ENCODE measurements at regions not wholly inside any gene's neighbourhood (a gene's known extent, or its start where the extent isn't known, plus 50 kb on each side); places are given as distances from the start of the nearest gene placed in this dataset.

- no peak for DNase-seq (ENCODE audit: low read depth)
Observed at GRCh38 chr11:79957702-79958101, 516.9 kb upstream of the TENM4 start.

DNA sequence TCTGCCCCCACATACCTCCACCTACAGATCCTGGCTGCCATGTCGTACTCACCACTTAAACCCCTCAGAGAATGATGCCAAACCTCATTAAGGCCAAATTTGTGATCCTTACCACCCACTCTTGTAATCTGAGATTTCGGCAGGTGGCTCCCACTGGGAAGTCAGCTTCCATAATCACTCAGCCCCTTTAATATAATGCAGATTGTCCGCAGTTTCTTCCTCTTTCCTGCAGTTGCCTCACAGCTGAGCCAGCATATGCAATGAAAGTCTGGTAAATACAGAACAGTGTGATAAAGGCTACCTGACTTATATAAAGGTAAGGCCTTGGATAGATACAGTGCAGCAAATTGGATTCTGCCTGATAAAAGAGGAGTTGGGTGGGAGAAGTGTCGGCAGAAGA lies 515.2 kb upstream of the TENM4 start:
- no peak for DNase-seq (ENCODE audit: low read depth)

- no peak for DNase-seq (ENCODE audit: low read depth)
Observed at GRCh38 chr11:79953629-79954028, 512.8 kb upstream of the TENM4 start.

DNA sequence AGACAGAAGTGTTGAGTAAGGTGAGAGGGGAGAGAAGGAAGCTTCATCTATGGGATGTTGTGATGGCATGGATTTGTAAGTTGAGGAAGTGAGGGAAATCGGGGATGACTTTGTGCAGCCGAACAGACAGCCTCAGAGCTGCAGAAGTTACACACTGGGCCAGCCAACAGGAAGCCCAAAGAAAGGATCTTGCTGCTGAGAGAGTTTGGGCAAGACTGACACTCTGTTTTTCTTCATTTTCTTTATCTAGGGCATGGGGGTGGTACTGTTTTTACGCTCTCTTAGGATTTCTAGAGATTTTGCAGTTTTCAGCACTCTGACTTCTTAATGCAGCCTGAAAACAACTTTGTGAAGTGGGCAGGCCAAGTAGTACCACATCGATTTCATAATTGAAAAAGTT lies 509.9 kb upstream of the TENM4 start:
- DNase-seq (ENCODE audit: low read depth): no peak

DNA sequence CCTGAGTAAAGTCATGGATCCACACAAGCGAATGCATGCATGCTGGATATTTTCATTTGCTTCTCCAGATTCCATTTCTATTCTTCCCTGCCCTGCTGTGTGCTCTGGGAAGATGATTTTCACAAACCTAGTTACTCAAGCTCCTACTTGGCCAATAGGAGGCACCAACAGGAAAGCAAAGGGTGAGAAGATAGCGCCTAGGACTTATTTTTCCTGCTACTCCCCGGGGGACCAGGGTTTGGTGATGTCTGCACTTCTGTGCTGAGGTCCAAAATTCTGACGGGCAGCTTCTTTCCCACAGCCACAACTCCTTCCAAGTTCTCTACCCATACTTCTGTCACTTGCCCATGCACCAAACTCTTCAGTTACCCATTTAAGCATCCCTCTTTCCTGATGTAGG lies 509.3 kb upstream of the TENM4 start:
- no peak for DNase-seq (ENCODE audit: low read depth)

- DNase-seq (ENCODE audit: low read depth): no peak
Observed at GRCh38 chr11:79949574-79949973, 508.7 kb upstream of the TENM4 start.

GRCh38 chr11:79942646-79943045 lies 501.8 kb upstream of the TENM4 start:
- DNase-seq (ENCODE audit: low read depth): no peak

DNA sequence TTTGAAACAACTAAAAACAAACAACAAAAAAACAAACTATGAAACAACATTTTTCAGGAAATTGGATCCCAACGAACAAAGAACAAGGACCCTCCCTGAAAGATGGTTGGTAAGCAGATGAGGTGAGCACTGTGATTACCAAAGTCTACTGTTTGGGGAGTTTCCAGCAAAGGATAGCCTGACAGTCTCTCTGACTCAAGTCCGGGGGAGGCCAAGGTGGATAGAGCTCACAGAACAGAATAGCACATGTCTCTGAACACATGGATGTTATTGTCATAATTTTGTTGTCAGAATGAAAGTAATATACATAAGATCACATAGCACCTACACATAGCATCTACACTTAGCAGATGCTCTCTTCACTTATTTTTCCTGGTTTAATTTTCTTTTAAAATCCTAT lies 501.3 kb upstream of the TENM4 start:
- no peak for DNase-seq (ENCODE audit: low read depth)

GRCh38 chr11:79940974-79941735 lies 500.3 kb upstream of the TENM4 start:
- DNase-seq (ENCODE audit: low read depth): no peak

DNA sequence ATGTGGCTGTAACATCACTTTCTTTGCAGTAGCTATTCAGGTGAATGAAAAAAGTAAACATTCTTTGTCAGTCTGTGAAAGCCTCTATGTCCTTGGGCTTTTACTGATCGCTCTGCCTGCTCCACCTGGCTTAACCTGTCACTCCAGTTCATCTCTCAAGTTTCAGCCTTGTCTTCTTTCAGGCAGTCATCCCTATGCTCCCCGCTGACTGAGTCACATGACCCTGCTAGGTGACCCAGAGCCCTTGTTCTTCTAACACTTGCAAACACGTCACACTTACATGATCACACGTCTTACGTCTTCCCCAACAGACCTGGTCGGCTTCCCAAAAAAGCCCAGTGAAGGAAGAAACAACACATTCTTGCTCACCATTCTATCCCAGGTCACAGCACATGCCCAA lies 499.3 kb upstream of the TENM4 start:
- no peak for DNase-seq (ENCODE audit: low read depth)

DNA sequence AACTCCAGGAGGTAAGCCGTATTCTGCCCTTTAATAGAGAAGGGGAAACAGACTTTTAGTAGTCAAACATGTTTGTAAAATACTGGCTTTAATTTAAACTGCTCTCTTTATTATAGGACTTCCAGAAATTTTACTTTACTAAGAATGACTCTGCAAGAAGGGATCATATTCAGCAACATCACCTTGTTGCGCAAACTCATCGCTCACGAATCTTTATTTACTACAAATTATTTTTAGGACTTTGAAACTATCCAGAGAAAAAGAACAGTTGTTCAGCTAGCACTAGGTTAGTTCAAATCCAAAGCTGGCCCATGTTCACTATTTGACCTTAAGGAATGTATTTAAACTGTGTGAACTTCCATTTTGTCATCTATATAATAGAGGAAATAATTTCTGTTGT lies 498.3 kb upstream of the TENM4 start:
- DNase-seq (ENCODE audit: low read depth): no peak

GRCh38 chr11:79937676-79938334 lies 497.0 kb upstream of the TENM4 start:
- no peak for DNase-seq (ENCODE audit: low read depth)

GRCh38 chr11:79932612-79933011 lies 491.8 kb upstream of the TENM4 start:
- DNase-seq (ENCODE audit: low read depth): no peak

DNA sequence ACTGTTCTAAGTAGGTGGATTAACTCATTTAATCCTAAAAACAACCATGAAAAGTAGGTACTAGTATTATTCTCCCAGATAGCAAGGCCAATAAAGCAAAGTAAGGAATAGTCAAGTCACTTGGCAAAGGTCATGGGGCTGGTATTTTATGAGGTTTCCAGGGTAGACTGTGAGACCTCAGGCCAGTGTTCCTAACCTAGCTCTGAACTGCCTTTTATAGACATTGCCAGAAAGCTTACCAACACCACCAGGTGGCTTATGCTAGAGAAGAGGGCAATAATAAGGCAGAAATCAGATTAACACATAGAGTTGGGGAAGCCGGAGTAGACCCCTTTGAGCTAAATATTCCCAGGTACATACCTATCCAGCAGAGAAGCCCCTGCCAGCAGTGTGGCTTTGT lies 490.9 kb upstream of the TENM4 start:
- no peak for DNase-seq (ENCODE audit: low read depth)

DNA sequence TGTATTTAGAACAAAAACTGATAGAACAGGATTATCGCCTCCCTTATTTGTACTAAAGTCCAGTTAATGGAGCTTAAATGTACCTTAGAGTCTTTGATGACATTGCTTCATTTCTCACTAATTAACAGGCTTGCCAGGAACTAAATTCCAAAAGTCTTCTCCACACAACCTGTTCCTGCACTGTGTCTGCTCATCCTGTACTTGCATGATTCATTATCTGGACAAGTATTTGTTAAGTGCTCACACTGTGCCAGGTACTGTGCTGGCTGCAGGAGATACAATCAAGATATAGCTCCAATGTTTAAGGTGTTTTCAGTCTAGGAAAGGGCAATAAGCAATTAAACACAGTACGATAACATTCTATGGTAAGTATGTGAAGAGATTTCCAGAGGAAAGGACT lies 485.9 kb upstream of the TENM4 start:
- DNase-seq (ENCODE audit: low read depth): no peak

DNA sequence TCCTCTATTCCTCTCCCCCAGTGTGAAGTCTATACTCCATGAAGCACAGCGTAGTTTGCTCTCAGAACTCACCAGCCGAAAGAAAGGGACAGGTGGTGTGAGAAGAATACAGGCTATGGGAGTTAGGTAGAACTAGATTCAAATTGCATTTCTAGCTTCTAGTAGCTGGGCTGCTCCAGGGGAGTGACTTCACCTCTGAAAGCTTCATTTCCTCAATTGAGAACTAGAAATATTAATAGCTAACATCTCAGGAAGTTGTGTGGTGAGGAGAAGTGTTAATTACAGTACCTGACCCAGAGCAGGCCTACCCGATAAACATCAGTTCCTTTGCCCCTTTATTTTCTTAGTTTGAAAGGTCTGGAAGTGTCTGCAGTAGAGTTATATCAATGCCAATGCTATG lies 484.7 kb upstream of the TENM4 start:
- DNase-seq (ENCODE audit: low read depth): no peak

GRCh38 chr11:79922641-79923040 lies 481.8 kb upstream of the TENM4 start:
- no peak for DNase-seq (ENCODE audit: low read depth)

GRCh38 chr11:79920480-79920879 lies 479.6 kb upstream of the TENM4 start:
- DNase-seq (ENCODE audit: low read depth): no peak

- DNase-seq (ENCODE audit: low read depth): no peak
Observed at GRCh38 chr11:79919350-79919749, 478.5 kb upstream of the TENM4 start.

DNA sequence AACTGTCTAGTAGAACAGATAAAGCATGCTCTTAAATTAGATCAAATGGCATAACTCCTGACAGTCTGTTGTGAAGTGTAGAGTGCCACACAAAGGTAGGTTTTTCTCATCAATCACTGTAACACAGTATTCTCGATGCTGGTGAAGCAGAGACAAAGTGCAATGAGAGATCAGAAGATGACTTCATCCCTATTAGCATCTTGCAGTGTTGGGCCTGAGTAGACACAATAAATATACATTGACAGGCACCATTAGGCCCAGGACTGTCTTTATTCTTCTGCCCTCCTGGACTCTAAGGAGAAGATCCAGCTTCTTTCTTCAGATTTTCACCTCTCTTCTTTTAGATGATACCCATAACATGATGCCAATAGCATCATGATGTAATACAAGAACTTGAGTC lies 478.0 kb upstream of the TENM4 start:
- no peak for DNase-seq (ENCODE audit: low read depth)

DNA sequence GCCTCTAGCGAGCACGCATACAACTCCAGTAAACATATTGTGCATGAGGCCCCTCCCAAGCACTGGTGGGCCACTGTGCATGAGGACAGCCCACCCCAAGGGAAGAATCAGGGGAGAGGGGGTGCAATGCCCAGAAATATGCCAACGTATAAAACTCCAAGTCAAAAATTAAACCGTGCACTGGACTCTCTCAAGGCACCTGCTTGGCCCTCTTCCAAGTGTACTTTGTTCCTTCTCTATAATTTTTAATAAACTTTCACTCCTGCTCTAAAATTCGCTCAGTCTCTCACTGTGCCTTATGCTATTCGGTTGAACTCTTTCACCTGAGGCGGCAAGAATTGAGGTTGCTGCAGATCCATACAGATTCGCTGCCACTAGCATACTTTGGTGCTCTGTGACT lies 465.3 kb upstream of the TENM4 start:
- no peak for DNase-seq (ENCODE audit: low read depth)

- no peak for DNase-seq (ENCODE audit: low read depth)
Observed at GRCh38 chr11:79902493-79902892, 461.7 kb upstream of the TENM4 start.

DNA sequence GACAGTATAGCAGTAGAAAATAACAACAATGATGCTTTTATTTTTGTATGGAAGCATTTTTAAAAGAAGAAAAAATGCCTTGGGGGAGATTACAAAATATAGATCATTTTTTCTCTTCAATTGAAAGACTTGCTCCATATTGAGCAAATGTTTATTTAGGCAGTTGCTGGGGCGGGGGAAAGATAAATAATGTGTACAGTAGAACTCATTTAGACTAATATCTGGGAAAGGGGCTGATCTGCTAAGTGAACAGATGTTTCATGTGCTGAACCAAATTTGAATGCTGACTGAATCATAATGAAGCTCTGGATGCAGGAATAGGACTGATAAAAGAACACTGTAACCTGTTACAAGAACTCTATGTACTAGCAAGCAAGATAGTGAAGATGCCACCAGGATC lies 457.1 kb upstream of the TENM4 start:
- DNase-seq (ENCODE audit: low read depth): no peak

DNA sequence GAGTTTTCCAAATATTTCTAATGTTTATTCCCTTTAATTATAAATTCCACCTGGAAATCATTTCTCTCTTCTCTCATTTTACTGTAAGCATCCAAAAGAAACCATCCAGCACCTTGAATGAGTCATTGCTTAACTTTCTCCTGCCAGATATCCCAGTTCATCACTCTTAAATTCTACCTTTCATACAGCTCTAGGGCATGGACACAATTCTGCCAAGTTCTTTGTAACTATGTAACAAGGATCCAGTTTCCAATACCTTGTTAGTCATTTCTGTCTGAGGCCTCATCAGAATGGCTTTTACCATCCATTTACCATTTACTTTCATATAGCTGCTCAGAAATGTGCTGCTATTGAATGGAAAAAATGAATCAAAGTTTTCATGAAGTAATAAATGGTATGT lies 455.4 kb upstream of the TENM4 start:
- no peak for DNase-seq (ENCODE audit: low read depth)
